Central memory CD8-positive, alpha-beta T cell (primary cell): ENCODE measurements at regions not wholly inside any gene's neighbourhood (a gene's known extent, or its start where the extent isn't known, plus 50 kb on each side); places are given as distances from the start of the nearest gene placed in this dataset.

Source experiments
- ATAC-seq: fragments of 150-1000 bp; cut with Tn5 transposase; replicated peaks from 2 replicates; pipeline ENCODE4 v1.10.0; 2022; ENCODE audit warnings: mild to moderate bottlenecking, moderate FRiP score, moderate number of reproducible peaks; ENCODE audit not compliant: poor library complexity, severe bottlenecking; ENCODE audit errors: extremely low read depth
- DNase-seq, 2 donors: peaks; one replicate each; pipeline ENCODE4 v3.0.0; 2021; ENCODE audit warnings: low spot score in 2 of 2
- H3K27ac Mint-ChIP-seq: one replicate; pipeline ENCODE4 v1.8.0; 2022; ENCODE audit warnings: low read depth, mild to moderate bottlenecking, moderate library complexity, mixed read lengths
- H3K27me3 Mint-ChIP-seq: one replicate; pipeline ENCODE4 v1.8.0; 2022; ENCODE audit warnings: mixed read lengths
- H3K36me3 Mint-ChIP-seq: one replicate; pipeline ENCODE4 v1.8.0; 2022; ENCODE audit warnings: mild to moderate bottlenecking, moderate library complexity, mixed read lengths; ENCODE audit not compliant: insufficient read depth
- H3K4me1 Mint-ChIP-seq: one replicate; pipeline ENCODE4 v1.8.0; 2022; ENCODE audit warnings: mixed read lengths
- H3K4me3 Mint-ChIP-seq: one replicate; pipeline ENCODE4 v1.8.0; 2022; ENCODE audit warnings: mild to moderate bottlenecking, moderate library complexity, mixed read lengths
- H3K9me3 Mint-ChIP-seq: one replicate; pipeline ENCODE4 v1.8.0; 2022; ENCODE audit warnings: mixed read lengths

DNA sequence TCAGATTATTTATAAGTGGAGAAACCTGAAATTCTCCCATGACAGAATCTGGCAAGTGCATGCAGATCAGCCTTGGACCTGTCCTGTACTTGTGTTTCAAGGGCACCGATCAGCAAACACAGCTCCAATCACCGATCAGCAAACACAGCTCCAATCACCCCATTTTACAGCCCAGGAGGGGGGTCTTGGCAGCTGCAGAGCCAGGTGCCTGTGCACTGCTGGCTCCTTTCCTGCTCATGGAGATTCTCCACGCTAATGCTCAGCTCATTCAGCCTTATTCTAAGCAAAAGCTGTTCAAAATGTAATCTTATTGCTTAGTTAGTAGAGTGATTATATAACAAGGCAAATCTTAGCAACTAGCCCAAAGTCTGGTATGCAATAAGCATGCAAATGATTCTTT, 623.1 kb upstream of the HS6ST1 start:
- H3K27ac Mint-ChIP-seq = no peak overlapping the region
- no peaks in the 10 kb centered on the region for H3K27me3 Mint-ChIP-seq
- DNase-seq (no peak), ATAC-seq (no peak)
- H3K36me3 Mint-ChIP-seq = no peaks in the 10 kb centered on the region
- no peaks in the 10 kb centered on the region for H3K4me1 Mint-ChIP-seq
- peaks cover 6% of the 10 kb centered on the region for H3K9me3 Mint-ChIP-seq
- no peak overlapping the region for H3K4me3 Mint-ChIP-seq

- no peak for ATAC-seq
Observed at GRCh38 chr2:128949360-128949759, 630.7 kb upstream of the HS6ST1 start.

GRCh38 chr2:128950758-128951157, 632.1 kb upstream of the HS6ST1 start:
- H3K36me3 Mint-ChIP-seq = peaks cover 1% of the 10 kb centered on the region
- no peak for DNase-seq
- H3K4me1 Mint-ChIP-seq = no peaks in the 10 kb centered on the region
- H3K27me3 Mint-ChIP-seq = no peaks in the 10 kb centered on the region
- H3K9me3 Mint-ChIP-seq = peaks cover 11% of the 10 kb centered on the region
- no peak overlapping the region for H3K4me3 Mint-ChIP-seq
- H3K27ac Mint-ChIP-seq = no peak overlapping the region
- no peak for ATAC-seq

More at GRCh38 chr2:128949360-128949759, 630.7 kb upstream of the HS6ST1 start:
- no peak overlapping the region for H3K4me3 Mint-ChIP-seq
- H3K9me3 Mint-ChIP-seq = peaks cover 5% of the 10 kb centered on the region
- H3K36me3 Mint-ChIP-seq = peaks cover 1% of the 10 kb centered on the region
- no peak for DNase-seq
- H3K27me3 Mint-ChIP-seq = no peaks in the 10 kb centered on the region
- H3K27ac Mint-ChIP-seq = no peak overlapping the region
- H3K4me1 Mint-ChIP-seq = no peaks in the 10 kb centered on the region

- peaks cover 22% of the 10 kb centered on the region for H3K9me3 Mint-ChIP-seq
- H3K27me3 Mint-ChIP-seq = no peaks in the 10 kb centered on the region
- ATAC-seq (no peak), DNase-seq (no peak)
- H3K27ac Mint-ChIP-seq = no peak overlapping the region
- H3K4me3 Mint-ChIP-seq = no peak overlapping the region
- no peaks in the 10 kb centered on the region for H3K4me1 Mint-ChIP-seq
- no peaks in the 10 kb centered on the region for H3K36me3 Mint-ChIP-seq
Observed at GRCh38 chr2:128958241-128958640, 639.6 kb upstream of the HS6ST1 start.

DNA sequence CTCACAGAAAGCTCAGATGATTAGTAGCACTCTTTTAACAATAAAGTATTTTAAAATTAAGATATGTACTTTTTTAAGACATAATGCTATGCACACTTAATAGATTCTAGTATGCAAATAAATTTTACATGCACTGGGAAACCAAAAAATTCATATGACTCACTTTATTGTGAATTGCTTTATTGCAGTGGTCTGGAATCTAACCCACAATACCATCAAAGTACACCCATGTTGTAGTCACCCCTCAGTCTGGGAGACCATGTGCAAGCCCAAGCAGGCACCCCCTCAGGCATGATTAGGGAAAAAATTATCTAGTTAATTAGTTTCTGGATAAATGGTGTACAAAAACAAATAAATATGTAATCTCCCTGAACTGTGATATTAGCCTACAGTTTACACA, 649.0 kb upstream of the HS6ST1 start:
- no peak overlapping the region for H3K4me3 Mint-ChIP-seq
- no peaks in the 10 kb centered on the region for H3K36me3 Mint-ChIP-seq
- H3K4me1 Mint-ChIP-seq = no peaks in the 10 kb centered on the region
- DNase-seq = no peak
- no peaks in the 10 kb centered on the region for H3K9me3 Mint-ChIP-seq
- H3K27me3 Mint-ChIP-seq = no peaks in the 10 kb centered on the region
- no peak overlapping the region for H3K27ac Mint-ChIP-seq
- ATAC-seq = no peak

GRCh38 chr2:128969374-128969773, 650.7 kb upstream of the HS6ST1 start:
- Mint-ChIP-seq H3K27me3 (peaks cover 10% of the 10 kb centered on the region), H3K4me1 (no peaks in the 10 kb centered on the region), H3K4me3 (no peak overlapping the region)

GRCh38 chr2:128970332-128971116, 651.9 kb upstream of the HS6ST1 start:
- Mint-ChIP-seq H3K4me3 (no peak overlapping the region), H3K9me3 (no peaks in the 10 kb centered on the region), H3K36me3 (no peaks in the 10 kb centered on the region), H3K27ac (no peak overlapping the region), H3K4me1 (no peaks in the 10 kb centered on the region), H3K27me3 (peaks cover 10% of the 10 kb centered on the region)
- no peak for ATAC-seq
- DNase-seq = no peak

More at GRCh38 chr2:128969374-128969773, 650.7 kb upstream of the HS6ST1 start:
- Mint-ChIP-seq H3K27ac (no peak overlapping the region), H3K36me3 (no peaks in the 10 kb centered on the region), H3K9me3 (no peaks in the 10 kb centered on the region)
- ATAC-seq (no peak), DNase-seq (no peak)

- ATAC-seq = no peak
- Mint-ChIP-seq H3K27ac (no peak overlapping the region), H3K27me3 (peaks cover 10% of the 10 kb centered on the region)
Observed at GRCh38 chr2:128973566-128973965, 654.9 kb upstream of the HS6ST1 start.

DNA sequence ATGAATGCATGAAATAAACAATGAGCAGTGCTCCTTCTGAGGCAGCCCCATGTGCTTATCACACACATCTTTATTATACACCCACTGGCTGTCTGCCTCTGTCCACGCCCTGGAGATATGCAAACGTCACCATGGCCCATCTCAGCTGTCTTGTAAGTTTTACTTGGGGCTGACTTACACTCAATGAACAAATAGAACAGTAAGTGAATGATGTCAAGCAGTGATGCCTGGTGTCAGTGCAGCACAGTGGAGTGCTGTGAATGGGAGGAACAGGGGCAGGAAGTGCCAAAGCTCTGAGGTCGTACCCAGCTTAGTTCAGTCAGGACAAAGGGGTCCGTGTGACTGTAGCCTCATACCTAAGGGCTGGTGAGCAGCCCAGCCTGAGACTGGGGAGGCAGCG, 659.5 kb upstream of the HS6ST1 start:
- no peak overlapping the region for H3K4me3 Mint-ChIP-seq
- no peak for ATAC-seq

More at GRCh38 chr2:128973566-128973965, 654.9 kb upstream of the HS6ST1 start:
- Mint-ChIP-seq H3K9me3 (peaks cover 3% of the 10 kb centered on the region), H3K4me1 (no peaks in the 10 kb centered on the region), H3K36me3 (no peaks in the 10 kb centered on the region), H3K4me3 (no peak overlapping the region)
- DNase-seq = no peak

DNA sequence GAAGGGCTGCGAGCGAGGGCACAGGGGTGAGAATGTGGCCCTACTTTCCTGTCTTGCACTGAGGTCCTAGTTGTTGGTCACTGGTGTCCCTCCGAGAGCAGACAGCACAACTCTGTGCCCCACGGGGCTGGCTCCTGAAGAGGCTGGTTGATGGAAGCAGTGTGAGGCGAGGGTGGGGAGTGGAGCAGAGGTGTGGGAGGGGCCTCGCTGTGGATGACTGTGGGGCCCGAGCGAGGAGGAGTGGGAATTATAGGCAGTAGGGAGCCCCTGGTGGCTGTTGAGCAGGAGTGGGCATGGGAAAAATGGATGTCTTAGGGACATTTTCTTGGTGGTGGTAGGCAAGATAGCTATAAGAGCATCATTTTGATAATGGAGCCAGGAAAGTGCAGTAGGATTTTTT, 660.5 kb upstream of the HS6ST1 start:
- Mint-ChIP-seq H3K27ac (no peak overlapping the region), H3K4me1 (no peaks in the 10 kb centered on the region), H3K9me3 (peaks cover 3% of the 10 kb centered on the region), H3K36me3 (no peaks in the 10 kb centered on the region), H3K4me3 (no peak overlapping the region), H3K27me3 (no peaks in the 10 kb centered on the region)
- ATAC-seq (no peak), DNase-seq (no peak)

More for the DNA sequence above, 659.5 kb upstream of the HS6ST1 start:
- DNase-seq = no peak
- no peak overlapping the region for H3K27ac Mint-ChIP-seq
- H3K9me3 Mint-ChIP-seq = peaks cover 3% of the 10 kb centered on the region
- H3K36me3 Mint-ChIP-seq = no peaks in the 10 kb centered on the region
- peaks cover 5% of the 10 kb centered on the region for H3K27me3 Mint-ChIP-seq
- no peaks in the 10 kb centered on the region for H3K4me1 Mint-ChIP-seq

DNA sequence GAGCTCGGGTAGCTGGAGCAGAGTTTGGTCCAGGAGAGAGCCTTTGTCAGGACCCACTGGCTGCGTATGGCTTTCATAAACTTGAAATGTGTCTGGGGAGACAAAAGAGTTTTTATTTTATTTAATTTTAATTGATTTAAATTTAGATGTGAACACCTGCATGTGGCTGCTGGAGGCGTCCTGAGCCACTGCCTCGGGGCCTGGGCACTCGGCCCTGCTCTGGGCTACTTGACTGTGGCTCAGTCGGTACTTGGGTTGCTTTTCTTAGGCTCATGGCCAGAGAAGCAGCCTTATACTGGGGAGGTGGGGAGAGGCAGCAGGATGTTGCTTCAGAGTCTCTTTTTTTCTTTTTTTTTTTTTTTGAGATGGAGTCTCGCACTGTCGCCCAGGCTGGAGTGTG, 661.8 kb upstream of the HS6ST1 start:
- H3K9me3 Mint-ChIP-seq = peaks cover 3% of the 10 kb centered on the region
- no peak overlapping the region for H3K4me3 Mint-ChIP-seq
- ATAC-seq (no peak), DNase-seq (no peak)
- no peaks in the 10 kb centered on the region for H3K27me3 Mint-ChIP-seq
- no peaks in the 10 kb centered on the region for H3K36me3 Mint-ChIP-seq
- H3K4me1 Mint-ChIP-seq = no peaks in the 10 kb centered on the region
- no peak overlapping the region for H3K27ac Mint-ChIP-seq

GRCh38 chr2:128981353-128981752, 662.7 kb upstream of the HS6ST1 start:
- no peaks in the 10 kb centered on the region for H3K4me1 Mint-ChIP-seq
- H3K36me3 Mint-ChIP-seq = no peaks in the 10 kb centered on the region
- no peak for ATAC-seq
- no peak overlapping the region for H3K27ac Mint-ChIP-seq
- DNase-seq = no peak
- no peaks in the 10 kb centered on the region for H3K27me3 Mint-ChIP-seq
- H3K4me3 Mint-ChIP-seq = no peak overlapping the region
- peaks cover 3% of the 10 kb centered on the region for H3K9me3 Mint-ChIP-seq

DNA sequence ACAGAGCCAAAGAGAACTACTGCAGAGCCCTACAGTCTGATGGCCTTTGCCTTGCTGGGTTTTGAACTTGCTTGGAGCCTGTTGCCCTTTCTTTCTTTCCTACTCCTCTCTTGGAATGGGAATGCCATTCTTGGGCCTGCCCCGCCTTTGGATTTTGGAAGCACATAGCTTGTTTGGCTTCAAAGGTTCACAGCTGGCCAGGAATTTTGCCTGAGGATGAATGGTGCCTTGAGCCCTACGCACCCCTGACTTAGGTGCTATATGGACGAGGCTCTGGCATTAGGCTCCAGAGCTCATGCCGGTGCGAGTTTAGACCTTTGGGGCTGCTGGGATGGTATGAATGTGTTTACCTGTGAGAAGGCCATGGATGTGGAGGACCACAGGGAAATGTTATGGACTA, 663.3 kb upstream of the HS6ST1 start:
- no peaks in the 10 kb centered on the region for H3K4me1 Mint-ChIP-seq
- no peaks in the 10 kb centered on the region for H3K27me3 Mint-ChIP-seq
- H3K36me3 Mint-ChIP-seq = no peaks in the 10 kb centered on the region
- DNase-seq = no peak
- peaks cover 3% of the 10 kb centered on the region for H3K9me3 Mint-ChIP-seq
- H3K4me3 Mint-ChIP-seq = no peak overlapping the region
- no peak for ATAC-seq
- H3K27ac Mint-ChIP-seq = no peak overlapping the region
